CD4-positive, alpha-beta T cell (primary cell): ENCODE measurements at regions not wholly inside any gene's neighbourhood (a gene's known extent, or its start where the extent isn't known, plus 50 kb on each side); places are given as distances from the start of the nearest gene placed in this dataset.

Source experiments
- ATAC-seq: fragments of 200-7000 bp; cut with Tn5 transposase; one replicate; pipeline ENCODE4 v1.10.0; 2022; ENCODE audit warnings: mild to moderate bottlenecking; ENCODE audit not compliant: poor library complexity
- CTCF ChIA-PET: fragments of 350-600 bp; sonication (Branson Sonifier 250); formaldehyde crosslinking; loops from one replicate; lab custom pipeline; 2021; ENCODE audit warnings: antibody characterized with exemption, inconsistent platforms; lab: Charles Lee
- POLR2A ChIA-PET: fragments of 350-600 bp; sonication (Branson Sonifier 250); formaldehyde crosslinking; loops from one replicate; lab custom pipeline; 2021; ENCODE audit warnings: antibody characterized with exemption, inconsistent platforms; lab: Charles Lee
- DNase-seq, 14 experiments: peaks; one replicate each; pipeline ENCODE4 v3.0.0-alpha.2; 2013 to 2020; ENCODE audit warnings: mixed read lengths in 2 of 14
- H3K27ac ChIP-seq, 2 donors: one replicate each; pipeline versions ENCODE4 v1.5.1 to v1.7.0; 2013; ENCODE audit warnings: low read length in 2 of 2, low read depth in 1 of 2, mild to moderate bottlenecking in 1 of 2
- H3K27me3 ChIP-seq, 2 experiments: 1 replicate in 1 of 2; 2 replicates in 1 of 2; pipeline versions ENCODE4 v1.6.1 to v1.7.0; 2013; ENCODE audit warnings: low read length in 2 of 2, control low read depth in 1 of 2, mild to moderate bottlenecking in 1 of 2, moderate library complexity in 1 of 2; ENCODE audit not compliant: insufficient read depth in 2 of 2, control insufficient read depth in 1 of 2
- H3K36me3 ChIP-seq: one replicate; pipeline ENCODE4 v1.6.1; 2013; ENCODE audit warnings: low read length, control low read depth; ENCODE audit not compliant: insufficient read depth
- H3K4me1 ChIP-seq: one replicate; pipeline ENCODE4 v1.6.1; 2013; ENCODE audit warnings: low read length, control low read depth; ENCODE audit not compliant: insufficient read depth
- H3K4me3 ChIP-seq: one replicate; pipeline ENCODE4 v1.5.1; 2013; ENCODE audit warnings: mild to moderate bottlenecking, low read length, moderate library complexity
- H3K9me3 ChIP-seq, 2 experiments: 1 replicate in 1 of 2; 2 replicates in 1 of 2; pipeline versions ENCODE4 v1.6.1 to v1.7.0; 2013; ENCODE audit warnings: low read length in 2 of 2, mild to moderate bottlenecking in 2 of 2, control low read depth in 1 of 2, moderate library complexity in 1 of 2; ENCODE audit not compliant: control insufficient read depth in 1 of 2, insufficient read depth in 1 of 2
- H3K27ac Mint-ChIP-seq: one replicate; pipeline ENCODE4 v1.8.0; 2020; ENCODE audit warnings: mixed read lengths
- H3K27me3 Mint-ChIP-seq: one replicate; pipeline ENCODE4 v1.8.0; 2021; ENCODE audit warnings: mixed read lengths
- H3K36me3 Mint-ChIP-seq: one replicate; pipeline ENCODE4 v1.8.0; 2021; ENCODE audit warnings: low read depth, mixed read lengths
- H3K4me1 Mint-ChIP-seq: one replicate; pipeline ENCODE4 v1.8.0; 2021; ENCODE audit warnings: low read depth, mixed read lengths
- H3K4me3 Mint-ChIP-seq: one replicate; pipeline ENCODE4 v1.8.0; 2020; ENCODE audit warnings: mild to moderate bottlenecking, mixed read lengths
- H3K9me3 Mint-ChIP-seq: one replicate; pipeline ENCODE4 v1.8.0; 2020; ENCODE audit warnings: mixed read lengths
- intact Hi-C, 2 experiments: fragments of 100-400 bp; cut with DNase I in 1 of 2; cut with micrococcal nuclease in 1 of 2; formaldehyde crosslinking; loops; one replicate each; pipeline versions ENCODE4 v1.15.1 to v1.9.0; 2023 to 2025; cut with DNase I, micrococcal nuclease
- TF ChIP-seq, protein P1 (sequence below): fragments of 200-600 bp; IDR thresholded peaks from one replicate; pipeline ENCODE4 v1.8.0; 2022; ENCODE audit warnings: antibody characterized with exemption, mild to moderate bottlenecking

GRCh38 chr2:120805011-120805410 lies 69.3 kb downstream of the GLI2 start:
- no peak overlapping the region for H3K4me3 Mint-ChIP-seq
- Histone ChIP-seq H3K4me1 (no peaks in the 10 kb centered on the region), H3K27ac (no peak overlapping the region), H3K27me3 (no peaks in the 10 kb centered on the region), H3K9me3 (peaks cover 0 to 12% of the 10 kb centered on the region in 2 experiments), H3K36me3 (no peaks in the 10 kb centered on the region), H3K4me3 (no peak overlapping the region)
- H3K27me3 Mint-ChIP-seq = peaks cover 6% of the 10 kb centered on the region
- CTCF ChIA-PET = no interaction called here
- H3K36me3 Mint-ChIP-seq = no peaks in the 10 kb centered on the region
- ATAC-seq (no peak), DNase-seq (no peak)
- intact Hi-C loops = no loop called here
- POLR2A ChIA-PET = no interaction called here
- H3K9me3 Mint-ChIP-seq = no peaks in the 10 kb centered on the region
- TF ChIP-seq, protein P1, sequence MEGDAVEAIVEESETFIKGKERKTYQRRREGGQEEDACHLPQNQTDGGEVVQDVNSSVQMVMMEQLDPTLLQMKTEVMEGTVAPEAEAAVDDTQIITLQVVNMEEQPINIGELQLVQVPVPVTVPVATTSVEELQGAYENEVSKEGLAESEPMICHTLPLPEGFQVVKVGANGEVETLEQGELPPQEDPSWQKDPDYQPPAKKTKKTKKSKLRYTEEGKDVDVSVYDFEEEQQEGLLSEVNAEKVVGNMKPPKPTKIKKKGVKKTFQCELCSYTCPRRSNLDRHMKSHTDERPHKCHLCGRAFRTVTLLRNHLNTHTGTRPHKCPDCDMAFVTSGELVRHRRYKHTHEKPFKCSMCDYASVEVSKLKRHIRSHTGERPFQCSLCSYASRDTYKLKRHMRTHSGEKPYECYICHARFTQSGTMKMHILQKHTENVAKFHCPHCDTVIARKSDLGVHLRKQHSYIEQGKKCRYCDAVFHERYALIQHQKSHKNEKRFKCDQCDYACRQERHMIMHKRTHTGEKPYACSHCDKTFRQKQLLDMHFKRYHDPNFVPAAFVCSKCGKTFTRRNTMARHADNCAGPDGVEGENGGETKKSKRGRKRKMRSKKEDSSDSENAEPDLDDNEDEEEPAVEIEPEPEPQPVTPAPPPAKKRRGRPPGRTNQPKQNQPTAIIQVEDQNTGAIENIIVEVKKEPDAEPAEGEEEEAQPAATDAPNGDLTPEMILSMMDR = no peak
- H3K4me1 Mint-ChIP-seq = no peaks in the 10 kb centered on the region
- no peak overlapping the region for H3K27ac Mint-ChIP-seq

- H3K36me3 ChIP-seq = no peaks in the 10 kb centered on the region
- TF ChIP-seq, protein P1 = no peak
- Mint-ChIP-seq H3K36me3 (no peaks in the 10 kb centered on the region), H3K4me3 (no peak overlapping the region), H3K27ac (no peak overlapping the region), H3K9me3 (no peaks in the 10 kb centered on the region), H3K4me1 (no peaks in the 10 kb centered on the region), H3K27me3 (peaks cover 6% of the 10 kb centered on the region)
- H3K4me1 ChIP-seq = no peaks in the 10 kb centered on the region
- H3K27ac ChIP-seq = no peak overlapping the region
- CTCF ChIA-PET = no interaction called here
- H3K27me3 ChIP-seq = no peaks in the 10 kb centered on the region
- DNase-seq (no peak), ATAC-seq (no peak)
- no peak overlapping the region for H3K4me3 ChIP-seq
- peaks cover 0 to 13% of the 10 kb centered on the region in 2 experiments for H3K9me3 ChIP-seq
- POLR2A ChIA-PET = no interaction called here
- intact Hi-C loops = no loop called here
Measured at GRCh38 chr2:120805602-120806001, 69.9 kb downstream of the GLI2 start.

GRCh38 chr2:120807751-120808150 lies 72.1 kb downstream of the GLI2 start:
- H3K27ac ChIP-seq = no peak overlapping the region
- Mint-ChIP-seq H3K4me3 (no peak overlapping the region), H3K36me3 (no peaks in the 10 kb centered on the region), H3K27ac (no peak overlapping the region), H3K9me3 (no peaks in the 10 kb centered on the region), H3K27me3 (peaks cover 6% of the 10 kb centered on the region), H3K4me1 (no peaks in the 10 kb centered on the region)
- peaks cover 0 to 19% of the 10 kb centered on the region in 2 experiments for H3K9me3 ChIP-seq
- intact Hi-C loops = no loop called here
- ChIA-PET CTCF (no interaction called here), POLR2A (no interaction called here)
- ATAC-seq (no peak), DNase-seq (no peak)
- H3K27me3 ChIP-seq = no peaks in the 10 kb centered on the region
- H3K36me3 ChIP-seq = no peaks in the 10 kb centered on the region
- no peaks in the 10 kb centered on the region for H3K4me1 ChIP-seq
- TF ChIP-seq, protein P1 = no peak
- H3K4me3 ChIP-seq = no peak overlapping the region
